HG02763 (cell line): ENCODE measurements at regions not wholly inside any gene's neighbourhood (a gene's known extent, or its start where the extent isn't known, plus 50 kb on each side); places are given as distances from the start of the nearest gene placed in this dataset.
"Not testable (repeated sequence)": the region's sequence is repeated elsewhere in the genome, so short reads cannot be mapped to it uniquely, and the experiment has no call there.

ENCODE experiments used
- ATAC-seq: cut with Tn5 transposase; IDR thresholded peaks from one replicate; pipeline ENCODE4 v1.9.1; 2021; ENCODE audit warnings: mild to moderate bottlenecking, moderate library complexity; ENCODE audit not compliant: unreplicated experiment

DNA sequence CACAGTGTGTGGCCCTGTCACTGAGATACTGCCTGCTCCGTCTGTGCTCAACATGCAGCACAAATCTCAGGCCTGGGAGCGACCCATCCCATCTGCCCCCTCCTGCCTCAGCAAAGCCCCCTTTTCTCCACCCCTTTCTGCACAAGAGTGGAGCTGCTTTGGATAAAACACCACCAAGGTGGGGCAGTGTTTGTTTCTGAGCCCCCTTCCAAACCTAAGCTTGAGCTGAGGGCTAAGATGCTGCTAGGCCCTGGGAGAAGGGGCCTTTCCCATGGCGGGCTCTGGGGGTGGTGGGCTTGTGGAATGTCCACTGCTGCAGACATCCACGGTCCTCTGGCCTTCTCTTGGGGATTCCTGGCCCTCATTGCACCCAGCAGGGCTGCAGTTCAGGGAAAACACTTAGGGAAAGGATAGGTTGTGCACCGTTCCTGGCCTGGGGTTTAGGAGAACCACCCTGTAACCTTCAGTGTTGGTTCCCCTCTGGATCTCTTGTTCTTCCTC lies 594.1 kb downstream of the TBC1D22A start:
- ATAC-seq: no peak

DNA sequence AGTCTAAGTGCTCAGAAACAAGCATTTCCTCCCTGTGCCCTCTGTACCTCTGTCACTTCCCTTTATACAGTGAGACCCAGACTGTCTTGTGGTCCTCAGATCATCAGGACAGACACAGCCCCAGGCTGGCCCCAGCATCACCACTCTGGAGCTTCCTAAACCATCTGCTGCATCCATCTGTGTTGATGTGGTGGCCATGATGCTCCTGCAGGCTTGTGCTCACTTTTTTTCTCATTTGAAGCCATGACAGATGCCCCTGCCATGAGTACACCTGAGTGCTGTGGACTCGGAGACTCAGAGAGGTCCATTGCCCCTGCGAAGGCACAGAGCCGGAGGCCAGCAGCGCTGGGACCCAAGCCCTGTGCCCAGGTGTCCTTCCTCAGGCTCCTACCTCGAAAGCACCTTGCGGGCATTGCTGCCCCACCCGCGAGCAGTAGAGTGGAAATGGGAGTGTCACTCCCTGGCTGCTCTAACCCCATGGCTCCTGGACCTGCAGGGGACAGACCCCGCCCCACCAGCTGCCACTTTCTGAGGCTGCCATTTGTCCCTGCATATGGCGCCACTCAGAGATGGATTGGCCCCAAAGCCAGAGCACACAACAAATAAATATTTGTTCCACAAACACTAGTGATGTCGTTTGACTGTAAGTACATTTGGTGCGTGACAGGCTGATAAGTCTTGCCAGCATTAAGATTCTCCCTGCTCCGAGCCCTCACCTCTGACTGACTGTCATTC lies 593.5 kb downstream of the TBC1D22A start:
- ATAC-seq: no peak

DNA sequence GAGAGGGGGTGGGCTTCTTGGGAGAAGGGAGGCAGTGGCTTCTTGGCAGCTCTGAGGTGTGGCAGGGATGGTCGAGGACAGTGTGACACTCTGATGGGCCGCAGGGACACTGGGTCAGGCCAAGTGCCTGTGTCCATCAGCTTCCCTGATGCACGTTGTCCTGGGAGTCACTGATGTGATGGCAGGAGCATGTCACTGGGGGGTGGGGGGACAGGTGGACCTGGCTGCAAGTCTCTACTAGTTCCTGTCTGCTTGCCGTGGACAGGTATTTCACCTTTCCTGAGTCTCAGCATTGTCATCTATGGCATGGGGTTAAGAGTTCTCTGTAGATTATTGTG lies 592.9 kb downstream of the TBC1D22A start:
- no peak for ATAC-seq

DNA sequence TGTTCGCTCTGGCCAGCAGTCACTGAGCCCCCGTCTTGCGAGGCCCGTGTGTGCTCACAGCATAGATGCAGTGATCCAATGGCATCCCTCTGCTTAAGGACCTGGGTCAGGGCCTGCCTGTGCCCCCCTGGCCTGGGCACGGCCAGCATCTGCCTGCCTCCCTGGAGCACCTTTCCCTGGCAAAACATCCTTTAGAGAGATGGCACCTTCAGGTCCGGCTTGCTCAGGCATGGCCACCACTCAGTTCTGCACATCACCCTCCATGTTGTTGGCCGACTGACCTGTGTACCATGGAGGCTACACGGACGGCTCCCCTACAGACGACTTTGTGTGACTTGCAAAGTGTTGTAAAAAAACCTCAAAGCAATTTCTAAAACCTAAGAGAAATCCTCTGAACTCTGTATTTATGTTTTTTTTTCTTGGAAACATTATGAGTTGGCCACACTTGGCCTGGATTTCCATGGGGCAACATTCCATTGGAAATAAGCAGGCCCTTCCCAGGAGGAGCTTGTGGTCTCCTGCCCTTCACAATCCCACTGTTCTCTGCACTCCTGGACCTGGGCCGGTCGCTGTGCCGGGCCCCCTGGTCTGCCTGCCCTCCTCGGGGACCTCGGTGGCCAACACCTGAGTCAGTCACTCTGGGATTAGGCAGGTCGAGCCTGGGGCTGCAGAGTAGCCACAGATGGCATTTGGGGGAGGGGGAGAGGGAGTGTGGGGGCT lies 592.4 kb downstream of the TBC1D22A start:
- ATAC-seq: no peak

DNA sequence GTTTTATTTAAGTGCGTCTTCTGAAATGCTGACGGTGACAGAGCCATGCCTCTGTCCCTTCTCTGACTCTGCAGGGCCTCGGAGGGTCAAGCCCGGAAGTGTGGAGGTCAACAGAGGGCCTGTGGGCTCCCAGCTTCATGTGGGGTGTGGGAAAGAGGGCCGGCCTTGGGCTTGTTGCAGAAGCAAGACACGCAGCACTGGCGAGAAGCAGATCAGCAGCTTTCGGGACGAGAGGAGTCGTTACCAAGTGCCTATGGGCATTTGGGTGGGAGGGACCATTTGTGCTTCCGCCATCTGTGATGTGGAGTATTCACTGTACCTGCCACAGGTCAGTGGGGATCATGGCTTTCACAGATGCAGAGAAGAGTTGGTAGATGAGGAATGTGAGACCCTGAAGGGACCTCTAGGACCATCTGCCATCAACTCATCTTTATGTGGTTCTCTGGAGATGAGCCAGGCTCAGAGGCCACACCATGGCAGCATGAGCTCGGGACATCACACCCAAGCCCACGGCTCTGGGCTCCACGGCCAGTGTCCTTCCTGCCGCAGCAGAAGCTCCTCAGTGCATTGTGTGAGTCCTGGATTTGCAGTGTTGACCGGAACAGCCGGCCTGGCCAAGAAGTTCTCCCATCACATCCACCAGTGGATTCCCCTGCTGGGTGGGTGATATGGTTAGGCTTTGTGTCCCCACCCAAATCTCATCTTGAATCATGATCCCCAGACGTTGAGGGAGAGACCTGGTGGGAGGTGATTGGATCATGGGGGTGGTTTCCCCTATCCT lies 590.7 kb downstream of the TBC1D22A start:
- ATAC-seq: no peak

DNA sequence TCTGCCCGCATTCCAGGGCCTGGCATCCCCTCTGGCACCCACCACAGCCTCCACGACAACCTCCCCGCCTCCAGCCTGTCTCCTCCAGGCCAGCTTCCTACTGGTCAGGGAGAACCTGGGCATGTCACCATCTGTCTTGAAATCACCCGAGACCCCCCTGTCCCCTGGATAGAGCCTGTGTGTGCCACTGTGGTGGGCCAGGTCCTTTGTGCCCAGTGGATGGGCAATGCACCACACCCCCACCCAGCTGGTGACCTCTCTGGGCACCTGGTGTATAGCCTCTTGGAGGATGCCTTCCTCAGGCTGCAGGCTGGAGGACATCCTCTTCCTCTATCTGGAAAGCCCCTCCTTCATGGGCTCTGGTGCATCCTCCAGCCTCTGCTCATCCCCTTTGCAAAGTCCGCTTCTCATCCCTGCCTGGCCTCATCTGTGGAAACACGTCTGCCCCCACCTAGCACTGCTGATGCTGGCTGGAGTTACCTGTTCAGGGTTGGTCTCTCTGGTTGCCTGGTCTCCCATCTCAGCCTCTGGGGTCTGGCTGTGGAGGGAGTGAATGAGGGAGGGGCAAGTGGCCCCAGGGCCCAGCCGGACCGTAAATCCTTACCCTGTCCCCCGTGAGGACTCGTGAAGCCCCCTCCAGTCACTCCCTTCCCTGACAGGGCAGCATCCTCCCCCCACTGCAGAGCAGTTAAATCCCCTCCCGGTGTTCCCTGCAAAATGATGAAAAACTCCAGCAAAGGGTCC lies 589.6 kb downstream of the TBC1D22A start:
- no peak for ATAC-seq

DNA sequence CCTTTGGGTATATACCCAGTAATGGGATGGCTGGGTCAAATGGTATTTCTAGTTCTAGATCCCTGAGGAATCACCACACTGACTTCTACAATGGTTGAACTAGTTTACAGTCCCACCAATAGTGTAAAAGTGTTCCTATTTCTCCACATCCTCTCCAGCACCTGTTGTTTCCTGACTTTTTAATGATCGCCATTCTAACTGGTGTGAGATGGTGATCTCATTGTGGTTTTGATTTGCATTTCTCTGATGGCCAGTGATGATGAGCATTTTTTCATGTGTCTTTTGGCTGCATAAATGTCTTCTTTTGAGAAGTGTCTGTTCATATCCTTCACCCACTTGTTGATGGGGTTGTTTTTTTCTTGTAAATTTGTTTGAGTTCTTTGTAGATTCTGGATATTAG lies 583.8 kb downstream of the TBC1D22A start:
- ATAC-seq: not testable (repeated sequence)

DNA sequence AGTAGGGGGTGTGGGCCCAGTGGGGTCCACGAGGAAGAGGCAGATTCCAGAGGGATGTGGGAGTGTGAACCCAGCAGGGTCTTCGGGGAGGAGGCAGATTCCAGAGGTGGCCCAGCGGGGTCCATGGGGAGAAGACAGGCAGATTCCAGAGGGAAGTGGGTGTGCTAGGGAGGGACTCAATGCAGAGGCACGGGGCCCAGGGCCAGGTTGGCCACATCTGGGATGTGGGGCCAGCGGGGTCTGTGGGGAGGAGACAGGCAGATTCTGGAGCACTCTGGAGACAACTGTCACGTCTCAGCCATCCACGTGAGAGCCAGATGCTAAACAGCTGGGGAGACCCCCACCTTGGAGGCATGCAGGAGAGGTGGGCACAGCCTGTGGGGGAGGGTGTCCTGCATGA lies 582.6 kb downstream of the TBC1D22A start:
- no peak for ATAC-seq

DNA sequence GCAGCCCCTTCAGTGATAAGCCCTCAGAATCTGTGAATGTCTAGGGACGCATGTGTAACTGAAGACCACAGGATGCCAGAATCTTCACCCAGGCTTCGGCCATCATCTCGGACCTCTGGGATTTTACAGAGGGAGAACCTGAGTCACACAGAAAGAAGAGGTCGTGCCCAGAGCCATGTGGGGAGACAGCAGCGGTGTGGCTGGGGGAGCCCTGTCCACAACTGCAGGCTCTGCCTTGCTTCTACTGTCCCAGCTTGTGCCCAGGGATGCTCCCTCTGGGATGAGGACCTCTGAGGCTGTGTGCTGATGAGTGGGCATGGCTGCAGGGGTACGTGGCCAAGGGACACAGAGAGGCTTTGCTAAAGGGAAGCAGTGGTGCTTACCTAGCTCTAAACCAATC lies 582.0 kb downstream of the TBC1D22A start:
- no peak for ATAC-seq

DNA sequence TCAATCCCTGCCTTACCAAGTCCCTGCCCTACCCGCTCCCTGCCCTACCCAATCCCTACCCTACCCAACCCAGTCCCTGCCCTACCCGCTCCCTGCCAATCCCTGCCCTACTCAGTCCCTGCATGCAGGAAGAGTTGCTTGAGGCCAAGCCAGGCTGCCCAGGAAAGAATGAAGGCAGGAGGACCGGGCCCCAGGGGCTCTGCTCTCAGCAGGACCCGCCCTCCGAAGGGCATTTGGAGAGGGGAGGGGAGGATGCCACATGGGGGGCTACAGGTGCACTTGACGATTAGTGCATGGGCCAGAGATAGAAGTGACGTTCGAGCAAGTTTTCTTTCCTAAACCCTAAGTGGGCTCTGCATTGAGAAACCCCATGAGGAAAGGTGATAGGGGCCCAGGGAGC lies 581.2 kb downstream of the TBC1D22A start:
- ATAC-seq: no peak

DNA sequence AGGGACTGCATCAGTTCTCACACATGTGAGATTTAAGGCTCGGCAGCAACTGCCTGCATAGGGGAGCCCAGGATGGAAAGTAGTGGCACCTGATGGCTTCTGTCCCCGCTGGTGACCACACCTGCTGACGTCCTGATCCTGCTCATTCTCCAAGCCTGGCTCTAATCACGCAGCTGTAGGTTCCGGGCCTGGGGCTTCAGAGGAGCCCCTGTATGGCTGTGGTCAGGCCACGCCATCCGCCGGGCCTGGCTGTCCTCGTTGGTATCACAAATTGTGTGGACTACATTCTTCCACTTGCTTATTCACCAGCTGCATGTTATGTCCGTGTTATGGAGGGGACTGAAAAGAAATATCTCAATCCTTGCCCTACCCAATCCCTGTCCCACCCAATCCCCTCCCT lies 580.0 kb downstream of the TBC1D22A start:
- ATAC-seq: no peak

DNA sequence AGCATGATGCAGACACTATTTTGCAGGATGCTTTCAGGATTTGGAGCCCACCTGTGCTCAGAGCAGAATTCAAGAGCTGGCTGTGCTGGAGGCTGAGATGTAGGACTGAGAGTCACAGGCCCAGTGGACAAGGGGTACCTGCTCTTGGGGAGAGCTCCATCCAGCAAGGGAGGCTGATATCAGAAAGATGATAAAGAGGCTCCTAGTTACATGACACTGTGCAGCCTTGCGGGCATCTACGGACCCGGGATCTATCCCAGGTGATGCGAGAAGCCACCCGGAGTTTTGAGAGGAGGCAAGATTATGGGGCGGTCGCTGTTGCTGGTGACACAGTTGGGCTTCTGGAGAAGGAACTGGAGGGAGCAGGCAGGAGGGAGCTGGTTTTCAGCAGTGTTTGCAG lies 579.0 kb downstream of the TBC1D22A start:
- ATAC-seq: no peak

DNA sequence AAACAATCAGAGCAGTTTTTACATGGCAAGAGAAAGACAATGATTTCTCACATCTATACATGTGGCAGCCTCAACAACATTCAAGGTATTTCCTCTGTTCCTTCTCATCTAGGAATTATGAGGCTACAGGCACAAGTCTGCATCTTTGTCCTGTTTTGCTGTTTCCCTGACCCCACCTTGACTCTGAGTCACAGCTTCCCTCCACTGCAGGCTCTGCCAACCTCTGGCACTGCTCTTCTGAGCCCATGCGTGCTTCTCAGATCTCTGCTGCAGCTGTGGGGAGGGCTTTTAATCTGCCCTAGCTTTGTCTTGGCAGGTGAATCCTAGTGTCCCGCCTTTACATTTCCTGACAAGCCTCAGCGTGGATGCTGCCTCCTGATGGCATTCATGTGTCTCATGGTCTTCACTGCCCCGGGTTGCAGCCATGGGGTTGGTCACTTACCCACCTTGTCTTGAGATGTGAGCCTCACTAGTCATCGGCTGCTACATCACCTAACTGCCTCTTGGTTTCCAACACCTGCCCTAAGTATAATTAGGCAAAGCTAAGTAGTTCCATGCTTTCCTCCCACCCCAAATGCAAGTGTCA lies 578.5 kb downstream of the TBC1D22A start:
- no peak for ATAC-seq

DNA sequence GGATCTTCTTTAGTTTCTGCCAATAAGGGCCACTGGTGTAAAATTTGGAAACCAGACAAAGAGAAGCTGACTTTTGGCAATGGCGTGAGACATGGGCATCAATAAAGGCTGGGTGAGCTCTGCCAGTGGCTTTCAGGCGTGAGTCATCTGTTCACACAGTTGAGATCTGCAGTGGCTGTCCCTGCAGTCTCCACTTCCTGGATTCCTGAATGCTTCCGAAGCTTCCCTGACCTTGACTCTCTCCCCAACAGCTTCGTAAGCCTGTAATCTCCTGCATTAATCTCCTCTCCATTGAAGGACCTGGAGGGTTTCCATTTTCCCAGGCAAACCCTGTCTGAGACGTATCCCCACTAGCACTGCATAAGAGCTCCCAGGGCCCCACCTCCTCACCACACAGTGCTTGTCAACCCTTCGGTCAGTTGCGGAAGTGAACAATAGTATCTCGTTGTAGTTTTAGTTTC lies 574.7 kb downstream of the TBC1D22A start:
- no peak for ATAC-seq

DNA sequence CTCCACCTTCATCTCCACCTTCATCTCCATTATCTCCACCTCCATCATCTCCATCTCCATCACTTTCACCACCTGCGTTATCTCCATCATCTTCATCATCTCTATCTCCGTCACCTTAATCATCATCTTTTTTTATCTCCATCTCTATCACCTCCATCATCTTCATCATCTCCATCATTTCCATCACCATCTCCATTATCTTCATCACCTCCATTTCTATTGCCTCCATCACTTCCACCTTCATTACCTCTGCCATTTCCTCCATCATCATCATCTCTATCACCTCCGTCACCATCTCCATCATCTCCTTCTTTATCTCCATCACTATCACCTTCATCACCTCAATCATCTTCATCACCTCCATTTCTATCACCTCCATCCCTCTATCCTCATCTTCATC lies 573.5 kb downstream of the TBC1D22A start:
- ATAC-seq: no peak

DNA sequence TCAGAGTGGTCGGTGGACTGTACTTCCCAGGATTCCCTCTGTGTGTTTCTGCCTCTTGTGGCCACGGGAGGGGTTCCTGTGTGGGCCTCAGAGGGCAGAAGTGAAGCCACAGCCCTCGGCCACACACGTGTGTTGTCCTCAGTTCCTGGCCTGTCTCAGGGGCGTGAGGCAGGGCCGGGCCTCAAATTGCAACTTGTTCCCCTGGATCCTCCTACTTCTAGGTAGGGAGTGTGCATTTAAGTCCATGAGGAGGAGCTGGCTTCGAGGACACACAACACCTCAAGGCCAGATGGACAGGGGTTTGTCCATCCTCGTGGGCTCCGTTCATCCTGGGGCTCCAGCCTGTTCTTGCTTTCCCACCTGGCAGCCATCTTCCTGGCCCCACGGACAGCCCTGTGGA lies 573.0 kb downstream of the TBC1D22A start:
- no peak for ATAC-seq

DNA sequence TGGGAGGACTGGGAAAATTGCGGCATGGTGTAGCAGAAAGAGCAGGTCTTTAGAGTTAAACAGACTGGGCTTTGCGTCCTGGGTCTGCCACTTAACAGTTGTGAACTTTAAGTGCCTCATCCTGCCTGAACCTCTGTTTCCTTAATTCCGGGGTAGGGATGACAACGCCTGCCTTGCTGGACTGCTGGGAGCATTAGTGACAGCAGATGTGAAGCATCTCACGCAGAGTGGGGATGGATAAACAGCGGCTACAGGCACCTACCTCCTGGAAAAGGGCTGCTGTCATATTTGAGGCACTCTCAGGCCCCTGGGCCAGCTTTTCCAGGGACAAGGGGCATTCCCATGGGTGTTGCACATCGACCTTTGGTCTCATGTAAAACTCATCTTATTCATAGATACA lies 572.2 kb downstream of the TBC1D22A start:
- ATAC-seq: no peak

DNA sequence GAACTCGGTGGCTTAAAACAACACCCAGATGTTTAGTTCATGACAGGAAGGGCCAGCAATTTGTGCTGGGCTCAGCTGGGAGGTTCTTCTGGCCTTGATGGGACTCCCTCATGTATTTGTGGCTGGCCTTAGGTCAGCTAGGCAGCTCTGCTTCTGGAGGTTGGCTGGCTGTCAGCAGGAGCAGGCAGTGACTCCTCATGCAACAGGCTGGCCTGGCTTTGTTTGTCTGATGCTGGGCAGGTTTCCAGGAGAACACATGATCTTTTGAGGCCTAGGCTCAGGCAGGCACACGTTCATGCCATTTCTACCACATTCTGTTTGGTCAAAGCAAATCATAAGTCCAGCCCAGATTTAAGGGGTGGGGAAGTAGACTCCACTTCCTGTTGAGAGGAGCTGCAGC lies 571.2 kb downstream of the TBC1D22A start:
- no peak for ATAC-seq

DNA sequence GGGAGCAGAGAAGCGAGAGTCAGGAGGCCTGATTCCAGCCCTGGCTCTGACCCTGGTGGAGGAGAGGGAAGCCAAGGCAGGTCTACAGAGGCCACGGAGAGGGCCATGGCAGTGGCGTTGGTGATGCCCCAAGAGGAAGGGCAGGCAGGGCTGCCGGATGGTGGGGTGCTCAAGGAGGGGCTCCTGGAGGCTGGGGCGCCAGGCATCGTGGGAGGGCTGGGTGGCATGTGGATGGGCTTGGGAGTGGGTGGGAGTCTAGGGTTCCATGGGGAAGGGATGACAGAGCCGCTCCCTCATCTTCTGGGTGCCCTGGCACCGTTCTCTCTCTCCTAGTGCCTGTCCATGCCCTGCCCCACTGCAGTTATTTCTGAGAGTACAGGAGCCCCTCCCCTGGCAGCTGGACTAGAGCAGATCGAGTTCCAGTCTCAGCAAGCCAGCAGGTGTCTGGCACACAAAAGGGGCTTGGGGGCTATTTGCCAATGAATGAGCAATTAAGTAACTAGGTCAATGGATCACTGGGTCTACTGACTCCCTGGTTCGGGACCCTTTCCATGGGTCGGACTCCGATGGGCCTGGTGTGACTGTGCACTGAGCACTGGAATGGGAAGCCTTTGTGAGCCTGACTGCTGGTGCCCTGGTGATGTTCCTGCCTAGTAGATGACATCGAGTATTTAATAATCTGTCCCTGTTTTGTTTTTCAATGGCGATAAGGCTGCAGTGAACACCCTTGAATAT lies 570.0 kb downstream of the TBC1D22A start:
- ATAC-seq: no peak

DNA sequence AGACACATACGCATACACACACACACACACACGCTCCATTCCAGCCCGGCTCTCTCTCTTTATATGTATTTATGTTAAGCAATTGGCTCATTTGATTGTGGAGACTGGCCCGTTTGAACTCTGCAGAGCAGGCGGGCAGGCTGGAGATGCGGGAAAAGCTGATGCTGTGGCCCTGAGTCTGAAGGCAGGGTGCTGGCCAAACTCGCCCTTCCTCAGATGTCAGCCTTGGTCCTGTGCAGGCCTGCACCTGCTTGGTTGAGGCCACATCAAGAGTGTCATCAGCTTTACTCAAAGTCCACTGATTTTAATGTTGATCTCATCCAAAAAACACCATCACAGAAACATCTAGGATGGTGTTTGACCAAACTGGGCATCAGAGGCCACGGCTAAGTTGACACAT lies 569.3 kb downstream of the TBC1D22A start:
- no peak for ATAC-seq
